HG03565 (cell line): ENCODE measurements at regions not wholly inside any gene's neighbourhood (a gene's known extent, or its start where the extent isn't known, plus 50 kb on each side); places are given as distances from the start of the nearest gene placed in this dataset.
"Not testable (repeated sequence)": the region's sequence is repeated elsewhere in the genome, so short reads cannot be mapped to it uniquely, and the experiment has no call there.

Experiments
- ATAC-seq: cut with Tn5 transposase; IDR thresholded peaks from one replicate; pipeline ENCODE4 v1.9.1; 2021; ENCODE audit warnings: mild to moderate bottlenecking, moderate library complexity; ENCODE audit not compliant: unreplicated experiment

DNA sequence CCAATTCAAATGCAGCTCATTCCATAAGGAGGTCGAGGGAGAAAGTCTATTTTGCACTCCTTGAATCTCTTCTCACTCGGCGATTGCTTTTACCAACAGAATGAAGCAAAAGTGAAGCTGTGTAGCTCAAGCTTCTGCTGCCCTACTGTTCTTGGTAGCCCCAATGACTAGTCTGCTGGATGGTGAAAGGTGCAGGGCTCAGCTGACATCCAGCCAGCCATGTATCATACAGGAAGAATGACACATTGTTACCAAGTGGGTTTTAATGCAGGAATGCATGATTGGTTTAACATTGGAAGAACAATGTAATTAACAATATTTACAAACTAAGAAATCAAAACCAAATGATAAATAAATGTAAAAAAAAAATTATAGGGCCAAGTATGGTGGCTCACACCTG, 286.2 kb upstream of the HSFY2 start:
- ATAC-seq, result no peak

DNA sequence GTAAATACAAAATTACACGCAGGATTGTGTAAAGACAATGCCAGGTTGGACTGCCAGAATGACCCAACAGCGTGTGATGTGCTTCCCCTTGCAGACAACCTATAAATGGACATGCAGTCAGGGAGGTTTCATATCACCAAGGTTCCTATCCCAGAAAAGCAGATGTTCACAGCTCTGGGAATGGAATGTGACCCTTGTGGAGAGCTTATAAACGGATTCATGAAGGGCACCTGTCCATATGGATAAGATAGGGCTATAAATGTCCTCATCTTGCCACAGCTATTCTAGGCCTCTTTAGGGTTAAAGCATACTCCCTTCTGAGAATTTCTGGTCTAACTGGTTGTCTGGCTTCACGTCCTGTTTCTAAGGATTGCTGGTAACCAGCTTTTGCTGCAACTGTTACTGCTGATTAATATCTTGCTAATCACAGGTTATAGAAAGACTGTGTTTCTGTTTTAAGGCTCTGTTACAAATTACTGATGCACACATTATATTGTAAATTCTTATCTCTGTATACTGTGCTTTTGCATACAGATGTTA, 285.4 kb upstream of the HSFY2 start:
- no peak for ATAC-seq

DNA sequence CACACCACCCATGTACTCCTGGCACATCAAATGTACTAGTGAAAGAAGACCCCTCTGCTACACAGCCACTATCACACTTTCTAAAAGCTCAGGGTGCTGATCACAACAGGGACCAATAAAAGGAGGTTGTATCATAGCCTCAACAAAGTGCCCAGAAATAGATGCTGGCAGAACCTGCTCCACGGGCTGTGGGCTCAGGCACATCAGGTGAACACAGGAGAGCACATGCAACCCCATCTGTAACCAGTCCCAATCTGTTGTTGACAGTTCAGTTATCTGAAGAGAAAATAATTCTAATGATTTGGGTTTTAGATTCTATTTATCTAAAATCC, 282.6 kb upstream of the HSFY2 start:
- no peak for ATAC-seq

DNA sequence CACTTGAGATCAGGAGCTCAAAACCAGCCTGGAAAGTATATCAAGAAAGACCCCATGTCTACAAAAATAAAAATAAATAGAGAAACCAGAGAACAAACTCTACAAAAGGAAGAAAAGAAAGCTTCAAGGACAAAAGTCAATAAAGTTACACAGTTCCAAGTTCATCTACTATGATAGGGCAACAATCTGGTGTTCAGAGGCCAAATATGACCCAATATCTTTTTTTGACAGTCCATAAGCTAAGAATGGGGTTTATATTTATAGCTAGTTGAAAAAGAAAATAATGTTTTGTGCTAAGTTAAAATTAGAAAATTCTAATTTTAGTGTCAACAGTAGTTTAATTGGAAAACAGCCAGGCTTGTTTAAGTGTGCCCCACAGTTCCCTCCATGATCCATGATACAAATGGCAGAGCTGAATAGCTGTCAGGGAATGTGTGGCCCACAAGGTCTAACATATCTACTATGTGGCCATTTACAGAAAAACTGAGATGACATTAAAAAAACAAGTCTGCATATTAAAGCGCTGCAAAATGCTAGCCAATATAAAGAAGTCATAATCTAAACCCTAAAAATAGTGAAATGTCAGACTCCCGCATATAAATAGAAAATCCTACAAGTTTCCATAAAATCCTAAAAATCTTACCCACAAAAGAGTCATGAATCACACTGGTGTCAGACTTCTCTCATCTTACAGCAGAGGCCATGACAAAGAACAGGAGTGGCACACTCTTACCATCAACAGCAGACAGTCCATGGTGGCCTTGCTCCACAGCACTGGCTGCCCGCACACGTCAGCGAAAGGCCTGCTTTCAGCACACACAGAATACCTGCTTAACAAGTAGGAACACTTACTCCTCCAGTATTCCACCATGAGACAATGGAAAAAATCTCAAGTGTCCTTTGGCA, 281.9 kb upstream of the HSFY2 start:
- no peak for ATAC-seq

DNA sequence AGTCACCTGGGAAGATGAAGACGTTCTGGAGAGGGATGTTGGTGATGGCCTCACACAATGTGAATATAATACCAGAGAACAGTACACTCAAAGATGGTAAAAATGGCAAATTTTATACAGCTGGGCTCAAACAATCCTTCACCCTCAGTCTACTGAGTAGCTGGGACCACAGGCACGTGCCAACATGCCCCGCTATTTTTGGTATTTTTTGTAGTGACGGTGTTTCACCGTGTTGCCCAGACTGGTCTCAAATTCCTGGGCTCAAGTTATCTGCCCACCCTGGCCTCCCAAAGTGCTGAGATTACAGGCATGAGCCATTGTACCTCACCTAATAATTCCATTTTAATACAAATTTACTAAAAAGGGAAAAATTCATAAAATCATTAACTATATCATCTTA, 280.3 kb upstream of the HSFY2 start:
- ATAC-seq, result no peak

DNA sequence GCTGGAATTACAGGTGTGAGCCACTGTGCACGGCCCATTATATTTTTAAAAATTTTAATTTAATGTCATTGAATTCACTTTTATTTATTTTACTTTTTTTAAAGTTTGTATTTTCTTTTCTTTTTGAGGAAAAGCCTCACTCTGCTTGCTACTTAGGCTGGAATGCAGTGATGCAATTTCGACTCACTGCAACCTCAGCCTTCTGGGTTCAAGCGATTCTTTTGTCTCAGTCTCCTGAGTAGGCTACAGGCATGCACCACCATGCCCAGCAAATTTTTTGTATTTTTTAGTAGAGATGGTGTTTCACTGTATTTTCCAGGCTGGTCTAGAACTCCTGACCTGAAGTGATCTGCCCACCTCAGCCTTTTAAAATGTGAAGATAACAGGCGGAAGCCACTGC, 277.5 kb upstream of the HSFY2 start:
- no peak for ATAC-seq

DNA sequence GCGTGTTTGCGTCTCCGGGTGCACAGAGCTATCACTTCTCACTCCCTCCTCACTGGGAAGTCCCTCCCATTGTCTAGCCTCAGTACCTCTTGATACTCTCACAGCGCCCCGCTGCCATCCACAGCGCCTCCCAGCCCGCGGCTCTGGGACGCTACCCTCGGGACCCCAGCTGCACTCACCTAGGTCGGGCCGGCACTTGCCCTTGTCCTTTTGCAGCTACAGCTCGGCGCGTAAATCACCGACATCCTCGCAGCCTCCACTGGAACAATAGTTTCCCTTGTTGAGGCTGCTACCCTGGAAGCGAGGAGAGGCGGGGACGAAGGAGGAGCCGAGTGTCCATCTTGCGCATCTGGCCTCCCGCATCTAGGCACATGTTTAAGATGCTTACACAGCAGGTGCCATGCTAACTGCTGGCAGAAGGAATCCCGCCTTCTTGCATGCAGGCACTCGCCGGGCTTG, 269.5 kb upstream of the HSFY2 start:
- ATAC-seq, result no peak

DNA sequence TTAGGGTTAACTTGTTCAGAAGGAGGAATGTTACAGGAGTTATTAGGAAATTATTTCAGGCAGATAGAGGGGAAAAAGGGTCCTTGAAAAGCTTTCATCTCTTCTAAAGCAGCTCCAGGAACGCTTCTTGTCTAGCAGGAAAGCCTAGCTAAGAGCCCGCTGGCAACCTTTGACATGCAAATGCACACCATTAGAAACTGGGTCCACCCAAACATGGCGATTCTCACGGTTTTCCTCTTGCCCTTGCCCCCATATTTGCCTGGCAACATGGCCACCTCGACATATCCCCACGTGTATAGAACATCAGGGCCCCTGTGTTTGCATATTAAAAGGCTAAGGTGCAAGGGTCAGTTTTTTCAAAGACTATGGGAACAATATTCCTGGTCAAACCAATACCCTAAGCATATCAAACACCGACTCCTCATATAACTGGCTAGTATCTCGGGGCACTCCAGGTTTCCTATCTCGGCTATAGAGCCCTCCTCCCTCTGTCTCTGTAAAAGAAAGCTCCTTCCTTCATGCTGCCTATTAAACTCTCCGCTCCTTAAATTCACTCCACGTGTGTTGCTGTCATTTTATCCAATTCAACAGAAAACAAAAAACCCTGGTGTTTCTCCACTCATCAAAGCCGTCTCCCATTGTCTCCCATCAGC, 268.9 kb upstream of the HSFY2 start:
- no peak for ATAC-seq

DNA sequence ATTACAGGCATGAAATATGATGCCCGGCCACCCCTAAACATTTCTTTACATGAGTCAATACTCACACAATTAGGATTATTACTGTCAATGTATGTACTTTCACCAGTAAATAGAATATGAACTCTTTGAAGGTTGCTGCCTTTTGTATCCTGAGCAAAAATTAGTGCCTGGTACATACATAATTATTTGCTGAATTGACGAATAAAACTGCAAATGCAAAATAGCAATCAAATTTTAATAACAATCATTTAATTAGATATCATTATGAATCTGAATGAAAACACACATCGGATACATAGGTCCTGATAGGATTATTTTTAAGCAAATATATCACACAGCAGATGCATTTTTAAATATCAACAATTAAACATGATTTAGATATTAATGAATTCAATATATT, 253.1 kb upstream of the HSFY2 start:
- ATAC-seq, result no peak

DNA sequence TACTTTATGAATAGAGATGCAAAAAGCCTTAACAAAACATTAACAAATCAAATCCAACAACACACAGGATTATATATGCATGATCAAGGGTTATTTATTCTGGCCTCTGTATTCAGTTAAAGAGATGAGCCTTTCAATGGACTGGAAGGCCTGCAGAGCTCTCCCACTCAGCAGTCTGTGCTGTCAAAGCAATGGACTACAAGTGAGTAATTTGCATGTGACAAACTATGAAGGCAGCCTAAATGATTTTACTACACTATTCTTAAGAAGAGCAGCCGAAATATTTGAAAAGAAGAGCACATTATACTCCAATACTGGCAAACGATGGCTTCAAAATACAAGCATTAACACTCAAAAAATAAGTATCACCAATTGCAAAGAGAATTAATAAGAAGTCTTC, 250.4 kb upstream of the HSFY2 start:
- no peak for ATAC-seq

DNA sequence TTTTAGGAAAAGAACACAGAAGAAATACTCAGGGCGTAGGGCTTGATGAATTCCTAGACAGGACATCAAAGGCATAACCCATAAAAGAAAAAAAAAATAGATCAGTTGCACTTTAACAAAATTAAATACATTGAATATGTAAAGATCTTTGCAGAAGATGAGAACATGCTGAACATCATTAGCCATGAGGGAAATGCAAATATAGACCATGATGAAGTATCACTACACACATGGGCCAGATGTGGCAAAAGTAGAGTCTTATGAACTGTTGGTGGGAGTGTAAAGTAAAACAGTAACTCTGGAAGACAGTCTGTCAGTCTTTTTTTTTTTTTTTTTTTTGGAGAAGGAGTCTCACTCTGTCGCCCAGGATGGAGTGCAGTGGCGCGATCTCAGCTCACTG, 246.7 kb upstream of the HSFY2 start:
- no peak for ATAC-seq

DNA sequence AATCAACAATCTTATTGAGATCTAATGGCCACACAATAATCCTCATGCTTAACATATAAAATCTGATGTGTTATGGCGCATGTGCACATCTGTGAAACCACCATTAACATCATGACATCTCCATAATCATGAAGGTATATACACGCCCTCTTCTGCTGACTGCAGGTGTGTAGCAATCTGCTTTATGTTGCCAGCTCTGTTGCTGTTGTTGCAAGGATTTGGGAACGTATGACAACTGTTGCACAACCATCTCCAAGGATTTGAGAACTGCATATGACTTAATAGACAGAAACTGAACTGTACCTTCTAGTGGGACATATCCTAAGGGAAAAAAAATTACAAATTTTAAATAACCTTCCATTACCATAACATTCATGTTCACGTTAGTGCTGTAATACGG, 243.5 kb upstream of the HSFY2 start:
- no peak for ATAC-seq

DNA sequence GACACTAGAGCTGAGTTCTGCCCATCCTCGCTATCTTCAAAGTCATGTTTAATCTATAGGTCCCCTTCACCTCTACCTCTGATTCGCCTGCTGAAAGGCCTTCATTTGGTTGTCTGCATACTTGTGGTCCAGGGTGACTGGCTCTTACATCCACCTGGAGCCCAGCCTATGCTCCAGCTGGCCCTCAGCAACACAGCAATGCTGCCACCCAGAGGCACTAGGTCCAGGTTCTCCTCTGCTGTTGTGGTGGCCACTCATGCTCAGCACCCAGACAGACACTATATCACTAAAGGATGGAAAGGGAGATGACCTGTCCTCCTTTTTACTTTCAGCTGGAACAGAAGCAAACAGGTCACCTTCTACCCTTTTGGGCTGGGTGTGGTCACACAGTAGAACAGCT, 242.3 kb upstream of the HSFY2 start:
- ATAC-seq, result no peak

DNA sequence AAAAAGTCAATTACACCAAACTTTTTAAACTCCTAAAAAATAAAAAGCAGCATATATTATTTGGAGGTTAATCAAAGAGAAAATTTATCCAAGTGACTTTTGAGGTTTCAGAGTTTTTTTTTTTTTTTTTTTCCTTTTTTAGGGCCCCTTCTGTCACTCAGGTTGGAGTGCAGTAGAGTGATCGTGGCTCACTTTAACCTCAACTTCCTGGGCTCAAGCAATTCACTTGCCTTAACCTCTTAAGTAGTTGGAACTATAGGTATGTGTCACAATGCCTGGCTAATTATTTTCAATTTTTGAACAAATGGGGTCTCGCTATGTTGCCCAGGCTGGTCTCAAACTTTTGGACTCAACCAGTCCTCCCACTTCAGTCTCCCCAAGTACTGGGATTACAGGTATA, 241.7 kb upstream of the HSFY2 start:
- no peak for ATAC-seq

DNA sequence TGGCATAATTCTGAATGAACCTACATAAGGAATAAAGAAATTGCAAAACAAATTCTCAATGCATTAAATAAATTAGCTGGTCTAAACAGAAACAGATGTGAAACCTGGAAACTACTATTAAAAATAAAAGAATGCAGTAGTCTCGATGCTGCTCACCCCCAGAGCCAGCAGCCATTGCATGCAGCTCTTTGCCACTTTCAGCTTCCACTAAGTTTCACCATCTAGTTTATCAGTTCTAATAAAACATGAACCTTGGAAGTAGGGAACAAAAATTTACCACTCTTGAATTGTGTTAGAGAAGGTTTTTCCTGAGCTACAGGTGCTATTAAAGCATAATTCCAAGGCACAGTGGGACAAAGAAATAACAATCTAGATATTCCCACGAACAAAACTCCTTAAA, 239.4 kb upstream of the HSFY2 start:
- no peak for ATAC-seq

DNA sequence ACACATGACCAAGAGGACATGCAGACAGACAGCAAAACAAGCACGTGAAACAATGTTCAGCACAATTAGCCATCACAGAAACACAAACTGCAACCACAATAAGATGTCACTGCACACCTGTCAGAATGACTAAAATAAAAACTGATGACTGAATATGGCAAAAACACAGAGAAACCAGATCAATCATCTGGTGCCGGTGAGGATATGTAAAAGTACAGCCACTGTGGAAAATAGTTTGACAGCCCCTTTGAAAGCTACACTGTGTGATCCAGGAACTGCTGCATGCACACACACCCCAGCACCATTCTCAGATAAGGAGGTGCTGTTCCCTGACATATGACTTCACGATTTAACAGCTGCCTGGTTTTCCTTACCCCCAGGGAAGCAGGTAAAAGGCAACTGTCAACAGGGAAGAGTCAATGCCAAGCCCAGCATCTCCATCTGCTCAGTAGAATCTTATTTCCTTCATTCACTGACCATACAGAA, 238.1 kb upstream of the HSFY2 start:
- peak; percentile 82 for ATAC-seq

DNA sequence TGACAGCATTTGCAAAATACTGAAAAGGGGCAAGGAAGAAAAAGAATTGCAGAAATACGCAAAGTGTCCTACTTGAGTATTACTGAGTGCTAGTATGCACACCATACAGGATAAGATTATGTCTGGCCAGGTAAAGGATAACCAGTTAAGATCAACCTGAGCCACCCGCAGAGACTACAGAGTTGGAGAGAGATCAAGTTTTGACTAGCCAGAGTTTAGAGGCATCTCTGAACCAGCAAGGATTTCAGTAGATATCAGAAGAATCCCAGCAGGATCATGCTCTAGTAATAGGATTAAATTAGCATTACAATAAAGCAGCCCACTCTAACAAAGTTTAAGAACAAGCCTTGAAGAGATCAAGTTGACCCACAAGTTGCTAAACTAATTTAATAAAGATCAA, 232.7 kb upstream of the HSFY2 start:
- no peak for ATAC-seq

DNA sequence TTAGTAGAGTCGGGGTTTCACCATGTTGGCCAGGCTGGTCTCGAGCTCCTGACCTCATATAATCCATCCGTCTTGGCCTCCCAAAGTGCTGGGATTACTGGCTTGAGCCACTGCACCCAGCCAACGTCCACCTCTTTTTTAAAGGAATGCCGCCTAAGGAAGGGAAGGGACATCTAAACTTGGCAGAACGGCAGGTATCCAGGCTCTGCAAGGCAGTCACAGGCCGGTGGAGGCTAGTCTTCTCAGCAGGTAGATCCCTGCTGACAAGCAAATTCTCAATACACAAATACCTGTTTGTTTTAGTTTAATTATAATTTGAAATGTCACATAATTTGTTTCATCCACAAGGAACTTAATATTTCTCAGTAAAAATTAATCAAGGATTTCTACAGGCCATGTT, 232.0 kb upstream of the HSFY2 start:
- ATAC-seq, result no peak

DNA sequence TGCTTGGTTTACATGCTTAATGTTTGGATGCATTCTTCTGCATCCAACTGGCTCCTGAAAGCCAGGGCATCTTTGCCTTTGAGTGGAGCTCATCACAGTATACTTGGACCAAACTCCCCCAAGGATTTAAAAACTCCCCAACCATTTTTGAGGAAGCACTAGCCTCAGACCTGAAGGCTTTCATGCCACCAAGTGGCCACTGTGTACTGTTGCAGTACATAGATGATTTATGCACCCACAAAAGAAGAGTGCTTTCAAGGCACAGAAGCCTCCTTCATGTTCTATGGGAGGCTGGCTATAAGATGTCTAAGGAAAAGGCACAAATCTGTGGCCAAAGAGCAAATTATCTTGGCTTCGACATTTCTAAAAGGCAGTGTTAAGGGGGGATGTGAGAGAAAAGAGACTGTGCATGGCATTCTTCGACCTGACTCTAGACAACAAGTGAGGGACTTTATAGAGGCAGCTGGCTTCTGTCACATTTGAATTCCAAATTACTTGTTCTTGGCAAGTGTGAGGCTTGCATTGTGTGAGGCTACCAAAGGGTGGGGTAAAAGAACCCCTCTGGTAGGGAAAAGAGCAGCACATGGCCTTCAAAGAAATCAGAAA, 224.2 kb upstream of the HSFY2 start:
- ATAC-seq, result no peak

DNA sequence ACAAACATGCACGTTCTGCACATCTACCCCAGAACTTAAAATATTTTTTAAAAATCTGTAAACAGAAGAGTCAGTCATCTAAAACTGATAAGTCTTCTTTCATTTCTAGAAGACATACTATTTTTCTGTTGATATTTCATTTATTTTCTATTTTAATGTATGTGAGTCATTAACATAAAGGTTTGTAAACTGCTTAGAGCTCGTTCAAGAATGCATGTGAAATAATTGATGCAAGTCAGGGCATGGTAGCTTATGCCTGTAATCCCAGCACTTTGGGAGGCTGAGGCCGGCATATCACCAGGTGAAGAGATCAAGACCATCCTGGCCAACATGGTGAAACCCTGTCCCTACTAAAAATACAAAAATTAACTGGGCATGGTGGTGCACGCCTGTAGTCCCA, 219.9 kb upstream of the HSFY2 start:
- no peak for ATAC-seq

DNA sequence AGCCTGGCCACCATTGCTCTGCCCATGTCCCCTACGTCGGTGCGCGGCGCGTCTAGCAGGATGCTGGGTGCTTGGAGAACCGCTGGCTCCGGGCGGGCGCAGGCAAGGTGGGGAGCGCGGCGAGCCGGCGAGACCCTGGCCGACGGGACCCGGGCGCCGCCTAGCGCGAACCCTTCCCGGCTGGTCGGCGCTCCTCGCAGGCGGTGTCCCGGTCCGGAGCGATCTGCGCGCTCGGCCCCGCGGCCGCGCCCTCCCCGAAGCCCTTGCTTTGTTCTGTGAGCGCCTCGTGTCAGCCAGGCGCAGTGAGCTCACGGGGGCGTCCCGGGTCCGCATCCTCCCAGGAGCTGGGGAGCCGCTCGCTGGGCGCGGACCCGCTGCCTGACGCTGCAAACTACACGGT, 219.1 kb upstream of the HSFY2 start:
- ATAC-seq, result not testable (repeated sequence)

DNA sequence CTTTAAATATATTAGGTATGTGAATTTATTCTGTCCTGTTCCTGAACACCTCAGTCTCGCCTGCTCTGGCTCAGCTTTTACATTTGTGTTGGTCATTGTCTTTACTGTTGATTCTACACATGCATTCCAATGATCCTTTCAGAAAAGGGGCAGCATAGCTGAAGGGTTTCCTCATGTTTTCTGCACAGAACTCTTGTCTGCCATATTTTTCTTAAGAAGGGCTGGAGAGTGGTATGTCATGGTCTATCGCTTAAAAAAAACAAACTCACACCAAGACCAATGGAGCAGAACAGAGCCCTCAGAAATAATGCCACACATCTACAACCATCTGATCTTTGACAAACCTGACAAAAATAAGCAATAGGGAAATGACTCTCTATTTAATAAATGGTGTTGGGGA, 215.8 kb upstream of the HSFY2 start:
- ATAC-seq, result no peak
